ENCODE measurements at regions not wholly inside any gene's neighbourhood (a gene's known extent, or its start where the extent isn't known, plus 50 kb on each side); places are given as distances from the start of the nearest gene placed in this dataset.

GRCh38 chr6:19410481-19410880, 426.7 kb upstream of the ID4 start:
- TF ChIP-seq CTCF (IDR thresholded peaks at IDR 0.05; ENCODE audit: extremely low read depth in 1 of 2, insufficient read depth in 1 of 2, low read depth in 1 of 2, low read length in 2 of 2) = no peak
- TF ChIP-seq POLR2A (IDR thresholded peaks at IDR 0.05; ENCODE audit: low read depth, low read length) = no peak
- no peak for TF ChIP-seq POLR2AphosphoS5 (IDR thresholded peaks at IDR 0.05; ENCODE audit: insufficient read depth, low read depth, low read length)
- no peak for TF ChIP-seq MAX (IDR thresholded peaks at IDR 0.05; ENCODE audit: insufficient read depth, insufficient read length)
- no peak for TF ChIP-seq EZH2 (IDR thresholded peaks at IDR 0.05; ENCODE audit: borderline replicate concordance, low read depth, low read length, severe bottlenecking)
- TF ChIP-seq FOS (IDR thresholded peaks at IDR 0.05; ENCODE audit: borderline replicate concordance, insufficient read depth, low read length) = no peak
- TF ChIP-seq JUN (IDR thresholded peaks at IDR 0.05; ENCODE audit: borderline replicate concordance, insufficient read depth, insufficient read length, low read depth) = no peak
- TF ChIP-seq GATA2 (IDR thresholded peaks at IDR 0.05; ENCODE audit: insufficient read depth, insufficient read length, low read depth, low read length) = no peak

Data from endothelial cell of umbilical vein (primary cell).